ENCODE measurements at regions not wholly inside any gene's neighbourhood (a gene's known extent, or its start where the extent isn't known, plus 50 kb on each side); places are given as distances from the start of the nearest gene placed in this dataset.

DNA sequence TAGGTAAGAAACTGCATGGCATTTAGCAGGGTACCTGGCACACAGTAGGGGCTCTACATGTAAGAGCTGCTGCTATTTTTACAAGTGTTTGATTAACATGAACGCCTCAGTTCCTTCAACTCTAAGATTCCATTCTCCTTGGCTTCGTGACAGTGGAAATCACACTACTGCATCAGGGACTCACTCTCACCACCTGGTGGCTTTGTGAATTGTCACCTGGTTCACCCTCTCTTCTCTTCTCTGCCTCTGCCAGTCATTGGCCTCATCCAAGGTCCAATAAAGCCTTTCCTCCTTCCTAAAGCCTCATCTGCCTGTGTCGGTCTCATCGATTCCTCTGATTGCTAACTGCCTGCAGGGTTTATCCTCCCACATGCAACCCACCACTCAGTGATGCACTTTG lies 476.4 kb downstream of the VRK1 start:
- intact Hi-C loops (cut with DNase I): no loop called here
- DNase-seq (ENCODE audit: missing footprints) (no peak), ATAC-seq (no peak)

DNA sequence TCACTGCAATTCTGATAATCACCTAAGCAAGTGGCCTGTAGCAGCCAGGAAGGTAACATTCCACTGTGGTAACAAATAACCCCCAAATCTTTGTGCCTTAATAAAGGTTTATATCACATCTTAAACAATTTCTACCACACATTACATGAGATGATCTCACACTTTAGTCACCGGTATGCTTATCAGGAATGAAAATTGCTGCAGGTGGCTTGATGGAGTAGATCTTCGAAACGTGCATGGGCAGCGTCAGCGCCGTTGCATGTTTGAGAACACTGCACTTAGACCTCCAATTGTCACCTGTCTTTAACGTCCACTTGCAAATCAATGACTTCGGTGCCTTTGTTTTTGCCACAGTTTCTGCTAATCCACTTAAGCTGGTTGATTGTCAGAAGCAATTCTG lies 477.4 kb downstream of the VRK1 start:
- intact Hi-C loops (cut with DNase I): no loop called here
- ATAC-seq: no peak

DNA sequence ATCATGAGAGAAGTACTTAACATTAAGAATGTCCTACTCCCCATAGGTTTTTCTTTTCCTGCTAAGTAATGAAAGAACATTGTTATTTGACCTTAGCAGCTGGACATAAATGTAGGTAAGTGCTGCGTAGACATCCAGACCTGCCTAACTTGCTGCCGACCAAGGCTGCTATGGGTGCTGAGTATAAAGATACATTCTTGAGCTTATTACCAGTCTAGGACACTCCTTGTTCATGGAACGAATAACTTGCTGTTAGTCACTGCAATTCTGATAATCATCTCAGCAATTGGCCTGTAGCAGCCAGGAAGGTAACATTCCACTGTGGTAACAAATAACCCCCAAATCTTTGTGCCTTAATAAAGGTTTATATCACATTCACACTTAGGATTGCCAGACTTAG lies 478.1 kb downstream of the VRK1 start:
- ATAC-seq (no peak), DNase-seq (ENCODE audit: missing footprints) (no peak)
- intact Hi-C loops (cut with DNase I): no loop called here

More for the DNA sequence above, 477.4 kb downstream of the VRK1 start:
- no peak for DNase-seq (ENCODE audit: missing footprints)

DNA sequence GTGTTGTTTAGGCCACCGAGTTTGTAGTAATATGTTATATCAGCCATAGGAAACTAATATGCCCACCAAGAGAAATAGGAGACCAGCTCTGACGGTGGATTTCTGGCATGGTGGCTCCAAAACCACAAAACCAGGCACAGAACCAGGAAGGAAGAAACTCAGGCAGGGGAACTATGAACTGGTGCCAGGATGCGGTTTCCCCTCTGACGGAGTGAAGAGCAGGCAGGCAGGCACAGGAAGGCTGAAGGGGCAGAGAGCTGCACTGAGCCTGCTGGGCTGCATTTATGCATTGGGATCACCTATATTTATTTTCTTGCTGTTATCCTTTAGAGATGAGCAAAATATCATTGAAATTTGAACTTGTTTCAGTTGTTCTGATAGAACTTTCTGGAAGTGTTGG lies 479.4 kb downstream of the VRK1 start:
- ATAC-seq: no peak
- DNase-seq (ENCODE audit: missing footprints): no peak
- intact Hi-C loops (cut with DNase I): no loop called here

DNA sequence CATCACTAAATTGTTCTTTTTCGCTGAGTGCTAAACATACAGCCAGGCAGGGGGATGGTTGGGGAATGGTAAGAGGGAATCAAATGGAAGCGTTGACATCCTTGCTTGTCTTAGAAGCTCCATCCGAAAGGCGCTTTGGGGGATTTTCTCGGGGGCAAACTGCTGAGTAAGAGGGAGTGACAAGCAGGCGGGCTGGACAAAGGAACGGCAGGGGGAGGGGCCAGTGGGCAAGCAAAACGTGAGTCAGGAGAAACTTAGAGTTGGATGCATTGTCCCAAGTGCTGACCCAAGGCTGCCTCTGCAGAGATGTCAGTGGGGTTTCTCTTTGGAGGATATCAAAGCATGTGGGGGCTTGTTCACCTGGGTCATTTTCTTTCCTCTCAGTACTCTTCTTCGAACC lies 480.5 kb downstream of the VRK1 start:
- intact Hi-C loops (cut with DNase I): no loop called here
- ATAC-seq (no peak), DNase-seq (ENCODE audit: missing footprints) (no peak)

DNA sequence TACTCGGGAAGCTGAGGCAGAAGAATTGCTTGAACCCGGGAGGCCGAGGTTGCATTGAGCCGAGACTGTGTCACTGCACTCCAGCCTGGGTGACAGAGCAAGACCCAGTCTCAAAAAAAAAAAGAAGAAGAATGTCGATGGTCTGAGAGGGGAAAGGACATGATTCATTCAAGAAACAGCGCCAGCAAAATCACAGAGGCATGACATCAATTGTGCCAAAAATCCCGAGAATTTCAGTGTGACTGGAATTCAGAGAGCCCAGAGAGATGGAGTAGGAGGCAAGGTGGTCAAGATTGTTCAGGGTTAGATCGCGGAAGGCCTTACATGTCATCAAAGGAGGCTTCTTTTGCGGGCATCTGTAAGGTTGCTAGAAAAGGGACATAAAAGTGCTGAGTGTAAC lies 483.3 kb downstream of the VRK1 start:
- ATAC-seq: no peak
- intact Hi-C loops (cut with DNase I): no loop called here
- no peak for DNase-seq (ENCODE audit: missing footprints)

DNA sequence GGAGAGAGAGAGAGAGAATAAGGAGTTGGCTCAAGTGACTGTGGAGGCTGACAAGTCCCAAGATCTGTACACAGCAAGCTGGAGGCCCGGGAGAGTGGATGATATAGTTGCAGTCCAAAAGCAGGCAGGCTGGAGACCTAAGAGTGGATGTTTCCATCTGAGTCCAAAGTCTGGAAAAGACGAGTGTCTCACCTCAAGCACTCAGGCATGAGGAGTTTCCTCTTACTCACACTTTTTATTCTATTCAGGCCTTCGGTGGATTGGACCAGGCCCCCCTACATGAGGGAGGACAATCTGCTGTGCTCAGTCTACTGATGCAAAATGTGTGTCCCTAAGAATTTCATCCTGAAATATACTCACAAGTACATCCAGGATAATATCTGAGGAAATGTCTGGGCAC lies 484.6 kb downstream of the VRK1 start:
- intact Hi-C loops (cut with DNase I): no loop called here
- no peak for ATAC-seq
- DNase-seq (ENCODE audit: missing footprints): no peak

DNA sequence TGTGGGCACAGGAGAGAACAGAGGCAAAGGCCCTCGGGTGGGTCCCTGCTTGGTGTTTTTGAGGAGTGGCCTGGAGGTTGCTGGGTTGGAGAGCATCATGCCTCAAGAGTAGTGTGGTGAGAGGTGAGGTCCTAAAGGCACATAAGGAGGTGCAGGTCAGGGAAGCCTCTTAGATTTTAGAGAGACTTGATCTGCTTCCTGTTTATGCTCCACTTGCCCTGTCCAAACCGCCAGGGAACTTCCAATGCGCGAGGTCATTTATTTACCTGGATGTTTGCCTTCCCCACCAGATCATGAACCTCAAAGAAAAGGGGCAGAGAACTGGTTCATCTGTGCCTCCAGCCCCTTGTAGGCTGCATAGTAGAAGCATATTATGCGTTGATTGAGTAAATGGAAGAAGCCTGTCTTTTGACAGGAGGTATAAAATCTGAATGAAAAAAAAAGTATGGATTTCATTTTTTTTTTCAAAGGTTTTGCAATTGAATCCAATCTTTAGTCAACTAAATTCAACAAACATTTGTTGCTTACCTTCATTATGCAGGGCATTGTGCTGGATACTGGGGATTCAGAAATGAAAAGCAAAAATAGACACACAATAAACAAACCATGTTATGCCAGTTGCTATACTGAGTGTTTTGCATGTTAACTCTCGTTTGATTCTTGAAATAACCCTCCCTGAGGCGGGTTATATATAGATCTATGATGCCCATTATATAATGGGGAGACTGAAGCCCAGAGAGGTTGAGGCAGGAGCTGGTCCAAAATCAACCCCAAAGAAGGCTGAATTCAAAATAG lies 485.2 kb downstream of the VRK1 start:
- no peak for DNase-seq (ENCODE audit: missing footprints)
- no peak for ATAC-seq
- intact Hi-C loops (cut with DNase I): no loop called here

DNA sequence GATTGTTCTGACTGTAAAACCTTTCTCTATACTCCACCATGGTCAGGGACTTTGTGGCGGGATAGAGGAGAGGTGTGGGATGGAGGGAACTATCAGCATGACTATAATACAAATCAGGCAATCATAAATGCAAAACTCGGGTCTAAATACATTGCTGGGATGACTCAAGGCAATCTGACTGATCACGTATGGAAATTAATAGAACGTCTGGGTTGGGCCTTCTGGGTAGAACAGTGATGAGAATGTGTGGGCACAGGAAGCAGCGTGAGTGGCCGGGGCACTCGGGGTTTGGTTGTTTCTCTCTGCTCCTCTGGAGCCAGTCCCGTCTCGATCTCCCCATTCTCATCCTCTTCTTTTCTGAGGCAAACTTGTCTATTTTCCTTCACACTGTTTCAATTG lies 485.8 kb downstream of the VRK1 start:
- ATAC-seq (no peak), DNase-seq (ENCODE audit: missing footprints) (no peak)
- intact Hi-C loops (cut with DNase I): no loop called here

DNA sequence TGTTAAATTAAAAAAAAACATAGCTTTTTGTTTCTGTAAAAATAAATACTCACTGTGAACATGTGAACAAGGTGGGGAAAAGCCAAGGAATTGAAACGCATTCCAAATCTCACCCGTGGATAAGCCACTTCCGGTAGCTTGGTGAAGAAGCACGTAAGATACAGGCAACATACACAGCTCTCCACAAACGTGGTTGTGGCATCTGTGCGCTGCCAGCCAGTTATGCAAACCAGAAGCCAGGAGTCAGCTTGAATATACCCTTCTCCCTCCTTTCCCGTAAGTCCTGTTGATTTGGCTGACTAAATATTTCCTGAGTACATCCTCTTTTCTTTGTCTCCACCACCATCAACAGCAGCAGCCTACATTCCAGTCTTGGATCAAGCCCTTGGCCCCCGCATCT lies 486.2 kb downstream of the VRK1 start:
- DNase-seq (ENCODE audit: missing footprints) (no peak), ATAC-seq (no peak)
- intact Hi-C loops (cut with DNase I): no loop called here

DNA sequence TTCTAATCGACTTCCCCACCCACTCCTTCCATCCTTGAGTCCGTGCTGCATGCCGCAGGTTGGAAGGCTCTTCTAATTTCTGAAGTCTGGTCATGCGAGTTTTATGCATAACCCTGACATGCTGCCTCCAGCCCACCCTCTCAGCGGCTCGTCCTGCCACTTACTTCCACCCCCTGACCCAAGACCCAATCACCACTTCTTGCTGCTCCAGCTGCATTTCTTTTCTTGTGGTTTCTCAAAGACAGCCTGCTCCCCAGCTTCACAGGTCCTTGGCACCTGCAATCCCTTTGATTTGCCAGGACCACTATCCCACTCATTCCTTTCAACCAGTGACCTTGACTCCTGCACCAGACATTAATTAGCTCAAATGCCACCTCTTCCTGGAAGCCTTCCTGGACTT lies 486.7 kb downstream of the VRK1 start:
- DNase-seq (ENCODE audit: missing footprints) (no peak), ATAC-seq (no peak)
- intact Hi-C loops (cut with DNase I): no loop called here

DNA sequence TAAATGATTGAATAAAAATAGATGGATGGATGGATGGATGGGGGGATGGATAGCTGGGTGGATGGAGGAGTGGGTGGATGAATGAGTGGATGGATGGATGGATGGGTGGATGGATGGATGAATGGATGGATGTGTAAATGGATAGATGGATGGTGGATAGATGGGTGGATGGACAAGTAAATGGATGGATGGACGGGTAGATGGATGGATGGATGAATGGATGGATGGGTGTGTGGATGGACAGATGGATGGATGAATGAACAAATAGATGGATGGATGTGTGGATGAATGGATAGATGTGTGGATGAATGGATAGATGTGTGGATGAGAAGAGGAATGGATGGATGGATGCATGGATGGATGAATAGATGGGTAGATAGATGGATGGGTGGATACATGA lies 490.8 kb downstream of the VRK1 start:
- DNase-seq (ENCODE audit: missing footprints) (no peak), ATAC-seq (no peak)
- intact Hi-C loops (cut with DNase I): no loop called here

DNA sequence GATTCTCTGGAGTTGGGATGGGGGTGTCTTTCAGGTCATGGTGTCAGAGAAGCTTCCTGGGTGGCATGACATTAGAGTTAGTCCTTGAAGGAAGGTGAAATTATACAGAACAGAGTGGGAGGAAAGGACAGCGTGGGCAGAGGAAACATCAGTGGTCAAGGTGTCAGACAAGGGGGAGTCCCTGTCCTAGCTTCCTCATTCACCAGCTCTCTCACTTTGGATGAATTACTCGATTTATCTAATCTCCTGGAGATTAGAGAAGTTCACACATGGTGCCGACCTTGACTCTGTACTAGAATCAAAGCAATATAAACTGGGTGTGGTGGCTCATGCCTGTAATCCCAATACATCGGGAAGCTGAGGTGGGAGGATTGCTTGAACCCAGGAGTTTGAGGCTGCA lies 492.9 kb downstream of the VRK1 start:
- intact Hi-C loops (cut with DNase I): no loop called here
- ATAC-seq: no peak
- DNase-seq (ENCODE audit: missing footprints): no peak

DNA sequence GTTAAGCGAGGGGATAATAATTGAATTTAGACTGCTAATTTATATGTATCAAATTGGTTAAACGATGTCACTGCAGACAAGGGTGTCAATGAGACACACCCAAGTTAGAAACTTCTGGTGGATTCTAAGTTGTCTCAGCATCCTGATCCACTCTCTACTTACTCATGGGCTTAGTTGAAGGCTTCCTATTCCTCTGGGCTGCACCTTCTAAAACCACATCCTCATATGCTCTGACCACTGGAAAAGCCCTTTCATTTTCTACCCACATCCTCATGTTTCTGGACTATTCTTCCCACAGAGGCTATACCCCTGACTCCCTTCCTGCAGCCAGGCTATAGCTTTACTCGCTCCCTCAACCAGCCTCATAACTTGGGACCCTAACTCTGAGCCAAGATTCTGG lies 493.8 kb downstream of the VRK1 start:
- DNase-seq (ENCODE audit: missing footprints) (no peak), ATAC-seq (no peak)
- intact Hi-C loops (cut with DNase I): no loop called here

DNA sequence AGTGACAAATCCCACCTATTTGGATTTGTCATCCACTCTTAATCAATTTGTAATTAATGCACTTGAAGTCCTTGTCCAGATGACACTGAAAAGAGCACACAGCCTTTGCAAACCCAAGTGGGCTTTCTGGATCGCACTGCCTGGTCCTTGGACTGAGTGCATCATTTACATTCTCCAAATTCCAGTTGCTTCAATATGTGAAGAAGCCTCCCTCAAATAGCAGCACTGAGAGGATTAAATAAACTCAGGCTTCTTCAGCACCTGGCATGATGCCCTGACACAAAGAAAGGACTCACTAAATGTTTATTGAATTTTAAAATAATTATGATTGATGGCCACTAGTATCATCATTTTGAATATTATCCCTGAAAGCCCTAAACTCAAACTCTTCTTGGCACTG lies 496.5 kb downstream of the VRK1 start:
- intact Hi-C loops (cut with DNase I): no loop called here
- no peak for DNase-seq (ENCODE audit: missing footprints)
- no peak for ATAC-seq

DNA sequence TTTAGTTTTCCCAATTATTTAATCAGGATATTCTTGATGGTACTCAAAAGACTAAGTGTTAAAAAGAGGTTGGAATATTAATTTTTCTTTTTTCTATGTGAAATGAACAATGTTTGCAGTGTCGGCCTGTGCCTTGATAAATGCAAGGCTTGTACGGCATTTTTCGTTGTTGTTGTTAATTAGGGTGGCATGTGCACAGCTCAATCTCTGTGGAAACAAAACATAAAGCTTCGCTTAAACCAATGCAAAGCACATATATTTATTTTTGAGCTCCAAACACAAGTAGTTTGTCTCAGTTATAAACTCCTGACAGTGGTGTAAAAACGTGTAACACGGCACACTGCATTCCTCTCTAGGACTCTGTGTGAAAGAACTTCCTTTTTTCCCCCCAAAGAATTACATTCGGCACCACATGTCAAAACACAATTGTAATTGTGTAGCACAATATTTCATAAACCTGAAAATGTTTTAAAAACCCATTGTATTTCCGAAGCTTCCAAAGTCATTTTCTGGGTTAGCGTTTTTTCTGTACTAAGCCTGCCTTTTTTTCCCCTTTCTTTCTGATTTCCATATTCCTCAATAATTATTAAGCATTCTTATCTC lies 498.0 kb downstream of the VRK1 start:
- intact Hi-C loops (cut with DNase I): no loop called here
- no peak for ATAC-seq
- no peak for DNase-seq (ENCODE audit: missing footprints)

DNA sequence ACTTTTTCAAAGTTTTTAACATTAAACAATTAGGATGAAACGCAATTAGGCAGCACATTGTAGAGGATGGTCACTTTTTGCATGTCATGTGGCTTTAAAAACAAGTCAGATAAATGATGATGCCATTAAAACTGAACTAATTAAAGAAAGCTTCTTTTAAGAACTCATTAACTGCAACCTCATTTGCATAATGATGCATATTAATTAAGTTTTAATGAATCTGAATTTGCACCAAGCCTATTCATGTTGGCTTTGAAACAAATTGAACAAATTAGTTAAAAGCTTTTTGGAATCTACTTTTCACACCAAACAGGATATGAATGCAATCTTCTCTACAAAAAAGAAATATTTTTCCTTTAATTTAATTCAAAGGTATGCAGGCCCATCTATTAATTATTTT lies 499.0 kb downstream of the VRK1 start:
- intact Hi-C loops (cut with DNase I): no loop called here
- ATAC-seq (no peak), DNase-seq (ENCODE audit: missing footprints) (no peak)

DNA sequence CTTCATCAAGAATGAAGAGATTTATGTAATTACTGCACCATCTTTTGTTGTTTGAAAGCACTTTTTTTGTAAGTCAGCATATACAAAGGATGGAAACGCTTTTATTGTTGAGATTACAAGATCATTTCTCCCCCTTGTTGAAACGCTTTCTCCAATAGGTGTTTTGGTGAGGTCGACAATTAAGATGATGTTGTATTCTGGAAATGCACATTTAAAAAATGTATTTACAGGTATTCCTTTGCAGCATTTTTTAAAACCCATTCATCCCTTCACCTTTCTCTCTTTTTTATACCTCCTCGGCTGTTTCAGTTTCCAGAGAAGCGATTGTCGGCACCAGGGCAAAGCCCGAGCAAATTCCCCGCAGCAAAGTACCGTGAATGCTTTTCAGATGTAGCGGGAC lies 499.9 kb downstream of the VRK1 start:
- ATAC-seq (no peak), DNase-seq (ENCODE audit: missing footprints) (no peak)
- intact Hi-C loops (cut with DNase I): no loop called here

DNA sequence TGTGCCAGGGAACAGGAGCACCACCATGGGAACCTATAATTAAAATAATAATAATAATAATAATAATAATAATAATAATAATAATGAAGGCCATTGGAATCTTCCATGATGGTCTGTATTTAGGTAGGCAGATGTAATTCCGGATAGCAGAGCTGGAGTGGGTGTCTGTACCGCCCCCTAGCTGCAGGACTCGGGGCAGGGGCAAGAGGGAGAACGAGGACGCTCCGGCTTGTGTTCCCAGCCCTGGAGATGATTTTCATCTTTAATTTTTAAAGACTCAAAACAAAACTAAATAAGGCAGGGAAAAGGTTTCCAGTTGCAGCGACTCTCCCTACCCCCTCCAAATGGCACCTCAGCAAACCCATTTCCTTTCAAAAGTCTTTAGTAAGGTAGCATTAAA lies 501.1 kb downstream of the VRK1 start:
- no peak for DNase-seq (ENCODE audit: missing footprints)
- intact Hi-C loops (cut with DNase I): no loop called here
- ATAC-seq: no peak

DNA sequence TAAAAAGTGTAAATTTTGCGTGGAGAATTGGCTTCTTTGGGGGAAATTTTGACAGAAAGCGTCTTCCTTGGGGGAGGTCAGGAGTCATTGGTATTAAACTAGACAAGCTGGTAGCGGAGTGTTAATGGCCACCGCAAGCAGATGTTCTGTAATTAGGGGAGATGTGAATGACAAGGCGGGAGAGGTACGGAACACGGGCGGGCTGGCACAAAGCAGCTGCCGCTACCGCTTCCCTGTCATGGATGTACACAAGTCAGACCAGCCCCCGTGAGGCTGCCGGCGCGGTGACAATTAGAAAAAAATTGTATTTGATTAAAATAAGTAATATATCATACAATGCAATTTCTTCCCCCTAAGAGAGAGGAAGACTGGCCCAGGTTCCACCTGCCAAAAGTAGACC lies 501.6 kb downstream of the VRK1 start:
- DNase-seq (ENCODE audit: missing footprints): no peak
- ATAC-seq: no peak
- intact Hi-C loops (cut with DNase I): no loop called here

DNA sequence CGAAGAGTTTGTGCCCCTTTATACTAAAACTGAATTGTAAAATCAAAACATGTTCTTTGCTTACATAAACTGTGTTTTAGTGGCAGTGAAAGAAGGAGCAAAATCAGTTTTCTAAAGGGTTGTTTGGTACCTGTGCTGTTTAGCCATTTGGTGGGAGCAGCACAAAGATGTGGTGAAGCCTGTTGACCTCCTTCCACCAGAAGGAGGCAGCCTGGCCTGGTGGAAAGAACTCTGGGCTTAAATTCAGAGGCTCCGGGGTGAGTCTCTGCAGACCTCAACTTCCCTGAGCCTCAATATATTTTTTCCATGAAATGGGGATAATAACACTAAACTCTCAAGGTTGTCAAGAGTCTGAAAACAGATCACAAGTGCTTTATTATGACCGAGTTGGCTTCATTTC lies 502.5 kb downstream of the VRK1 start:
- intact Hi-C loops (cut with DNase I): no loop called here
- ATAC-seq (no peak), DNase-seq (ENCODE audit: missing footprints) (no peak)

Data from Right ventricle myocardium inferior (tissue), 1 donor.